Transverse colon (tissue), 3 donors: ENCODE measurements at regions not wholly inside any gene's neighbourhood (a gene's known extent, or its start where the extent isn't known, plus 50 kb on each side); places are given as distances from the start of the nearest gene placed in this dataset.

Experiments
- EP300 ChIP-seq: sonication (generic); formaldehyde crosslinking; IDR thresholded peaks from one replicate; pipeline ENCODE4 v1.6.1; 2017; ENCODE audit warnings: antibody characterized with exemption, low read depth
- POLR2A ChIP-seq: fragments of 450-650 bp; IDR thresholded peaks from one replicate; pipeline ENCODE4 v1.6.1; 2016; ENCODE audit warnings: antibody characterized with exemption, mild to moderate bottlenecking, moderate library complexity
- TF ChIP-seq, protein P1 (sequence below), 5 experiments: fragments of 200-600 bp in 3 of 5; fragments of 450-650 bp in 2 of 5; sonication (generic) in 3 of 5; IDR thresholded peaks; 1 replicate in 2 of 5; 2 replicates in 3 of 5; pipeline ENCODE4 v1.5.1; 2016 to 2017; ENCODE audit warnings: antibody characterized with exemption in 5 of 5, inconsistent platforms in 3 of 5, mild to moderate bottlenecking in 2 of 5, moderate library complexity in 1 of 5

DNA sequence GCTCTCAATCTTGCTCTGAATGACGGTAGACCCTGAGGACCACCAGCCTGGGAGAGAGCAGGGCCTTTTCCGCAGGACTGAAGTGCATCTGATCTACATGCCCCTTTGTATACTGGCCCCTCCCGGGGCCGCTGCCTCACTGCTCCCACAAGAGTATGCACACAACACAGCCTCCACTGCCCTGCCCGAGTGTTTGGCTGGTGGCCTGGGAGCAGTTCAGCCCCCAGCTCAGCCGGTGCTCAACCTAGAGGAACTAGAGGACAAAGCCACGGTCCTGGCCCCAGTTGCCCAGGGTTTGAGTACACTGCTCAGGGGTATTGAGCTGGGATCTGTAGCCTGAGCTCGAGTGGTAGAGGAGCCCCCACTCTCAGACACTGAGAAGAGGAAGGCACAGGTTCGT, 118.9 kb upstream of the CAB39 start:
- TF ChIP-seq EP300 (no peak), POLR2A (no peak)
- TF ChIP-seq, protein P1, sequence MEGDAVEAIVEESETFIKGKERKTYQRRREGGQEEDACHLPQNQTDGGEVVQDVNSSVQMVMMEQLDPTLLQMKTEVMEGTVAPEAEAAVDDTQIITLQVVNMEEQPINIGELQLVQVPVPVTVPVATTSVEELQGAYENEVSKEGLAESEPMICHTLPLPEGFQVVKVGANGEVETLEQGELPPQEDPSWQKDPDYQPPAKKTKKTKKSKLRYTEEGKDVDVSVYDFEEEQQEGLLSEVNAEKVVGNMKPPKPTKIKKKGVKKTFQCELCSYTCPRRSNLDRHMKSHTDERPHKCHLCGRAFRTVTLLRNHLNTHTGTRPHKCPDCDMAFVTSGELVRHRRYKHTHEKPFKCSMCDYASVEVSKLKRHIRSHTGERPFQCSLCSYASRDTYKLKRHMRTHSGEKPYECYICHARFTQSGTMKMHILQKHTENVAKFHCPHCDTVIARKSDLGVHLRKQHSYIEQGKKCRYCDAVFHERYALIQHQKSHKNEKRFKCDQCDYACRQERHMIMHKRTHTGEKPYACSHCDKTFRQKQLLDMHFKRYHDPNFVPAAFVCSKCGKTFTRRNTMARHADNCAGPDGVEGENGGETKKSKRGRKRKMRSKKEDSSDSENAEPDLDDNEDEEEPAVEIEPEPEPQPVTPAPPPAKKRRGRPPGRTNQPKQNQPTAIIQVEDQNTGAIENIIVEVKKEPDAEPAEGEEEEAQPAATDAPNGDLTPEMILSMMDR (IDR thresholded peaks at IDR 0.05): no peak
